Activated T-helper 17 cell treated with anti-CD3 and anti-CD28 coated beads, Interleukin-2, amount 50 U/mL, for 72 hours (primary cell): ENCODE measurements at regions not wholly inside any gene's neighbourhood (a gene's known extent, or its start where the extent isn't known, plus 50 kb on each side); places are given as distances from the start of the nearest gene placed in this dataset.
A peak's percentile ranks its signal among the peaks of the same experiment; 100 is the strongest.

Experiments
- ATAC-seq: fragments of 150-1000 bp; cut with Tn5 transposase; replicated peaks from 2 replicates; pipeline ENCODE4 v1.10.0; 2021; ENCODE audit warnings: mild to moderate bottlenecking, moderate library complexity
- H3K27ac Mint-ChIP-seq: one replicate; pipeline ENCODE4 v1.8.0; 2022; ENCODE audit warnings: mixed read lengths
- H3K27me3 Mint-ChIP-seq: one replicate; pipeline ENCODE4 v1.8.0; 2022; ENCODE audit warnings: mixed read lengths
- H3K36me3 Mint-ChIP-seq: one replicate; pipeline ENCODE4 v1.8.0; 2022; ENCODE audit warnings: low read depth, mild to moderate bottlenecking, mixed read lengths
- H3K4me1 Mint-ChIP-seq: one replicate; pipeline ENCODE4 v1.8.0; 2022; ENCODE audit warnings: mixed read lengths
- H3K4me3 Mint-ChIP-seq: one replicate; pipeline ENCODE4 v1.8.0; 2022; ENCODE audit warnings: mild to moderate bottlenecking, mixed read lengths
- H3K9me3 Mint-ChIP-seq: one replicate; pipeline ENCODE4 v1.8.0; 2022; ENCODE audit warnings: mixed read lengths

- no peaks in the 10 kb centered on the region for H3K4me1 Mint-ChIP-seq
- no peak overlapping the region for H3K27ac Mint-ChIP-seq
- no peaks in the 10 kb centered on the region for H3K27me3 Mint-ChIP-seq
- no peak for ATAC-seq
- H3K4me3 Mint-ChIP-seq: no peak overlapping the region
- H3K9me3 Mint-ChIP-seq: peaks cover 7% of the 10 kb centered on the region
- no peaks in the 10 kb centered on the region for H3K36me3 Mint-ChIP-seq
Measured at GRCh38 chr3:31051226-31051625, 156.8 kb upstream of the GADL1 start.

GRCh38 chr3:31053299-31053698 is 158.8 kb upstream of the GADL1 start:
- no peaks in the 10 kb centered on the region for H3K4me1 Mint-ChIP-seq
- H3K36me3 Mint-ChIP-seq: no peaks in the 10 kb centered on the region
- H3K9me3 Mint-ChIP-seq: peaks cover 7% of the 10 kb centered on the region
- no peak overlapping the region for H3K4me3 Mint-ChIP-seq
- ATAC-seq: no peak
- H3K27me3 Mint-ChIP-seq: no peaks in the 10 kb centered on the region
- H3K27ac Mint-ChIP-seq: no peak overlapping the region

- no peaks in the 10 kb centered on the region for H3K4me1 Mint-ChIP-seq
- no peak overlapping the region for H3K4me3 Mint-ChIP-seq
- peaks cover 7% of the 10 kb centered on the region for H3K9me3 Mint-ChIP-seq
- ATAC-seq: no peak
- no peaks in the 10 kb centered on the region for H3K27me3 Mint-ChIP-seq
- no peaks in the 10 kb centered on the region for H3K36me3 Mint-ChIP-seq
- H3K27ac Mint-ChIP-seq: no peak overlapping the region
Measured at GRCh38 chr3:31054032-31054431, 159.6 kb upstream of the GADL1 start.

- no peak overlapping the region for H3K27ac Mint-ChIP-seq
- no peaks in the 10 kb centered on the region for H3K4me1 Mint-ChIP-seq
- H3K27me3 Mint-ChIP-seq: no peaks in the 10 kb centered on the region
- H3K9me3 Mint-ChIP-seq: peaks cover 11% of the 10 kb centered on the region
- no peak for ATAC-seq
- no peaks in the 10 kb centered on the region for H3K36me3 Mint-ChIP-seq
- H3K4me3 Mint-ChIP-seq: no peak overlapping the region
Measured at GRCh38 chr3:31055757-31056156, 161.3 kb upstream of the GADL1 start.

- no peaks in the 10 kb centered on the region for H3K4me1 Mint-ChIP-seq
- H3K4me3 Mint-ChIP-seq: no peak overlapping the region
- H3K9me3 Mint-ChIP-seq: peaks cover 5% of the 10 kb centered on the region
Measured at GRCh38 chr3:31057891-31058290, 163.4 kb upstream of the GADL1 start.

GRCh38 chr3:31064021-31064420 is 169.6 kb upstream of the GADL1 start:
- Mint-ChIP-seq H3K36me3 (no peaks in the 10 kb centered on the region), H3K27me3 (no peaks in the 10 kb centered on the region), H3K4me1 (no peaks in the 10 kb centered on the region), H3K4me3 (no peak overlapping the region), H3K9me3 (peaks cover 10% of the 10 kb centered on the region), H3K27ac (no peak overlapping the region)
- ATAC-seq: no peak

More at GRCh38 chr3:31057891-31058290, 163.4 kb upstream of the GADL1 start:
- no peak for ATAC-seq
- H3K27ac Mint-ChIP-seq: no peak overlapping the region
- H3K27me3 Mint-ChIP-seq: no peaks in the 10 kb centered on the region
- H3K36me3 Mint-ChIP-seq: no peaks in the 10 kb centered on the region

- no peaks in the 10 kb centered on the region for H3K36me3 Mint-ChIP-seq
- H3K27ac Mint-ChIP-seq: no peak overlapping the region
- H3K4me1 Mint-ChIP-seq: no peaks in the 10 kb centered on the region
- H3K27me3 Mint-ChIP-seq: no peaks in the 10 kb centered on the region
- no peak overlapping the region for H3K4me3 Mint-ChIP-seq
- ATAC-seq: no peak
- H3K9me3 Mint-ChIP-seq: peaks cover 6% of the 10 kb centered on the region
Measured at GRCh38 chr3:31065765-31066164, 171.3 kb upstream of the GADL1 start.

- no peak overlapping the region for H3K4me3 Mint-ChIP-seq
- no peak overlapping the region for H3K27ac Mint-ChIP-seq
- no peaks in the 10 kb centered on the region for H3K4me1 Mint-ChIP-seq
- H3K36me3 Mint-ChIP-seq: no peaks in the 10 kb centered on the region
- ATAC-seq: no peak
- H3K27me3 Mint-ChIP-seq: no peaks in the 10 kb centered on the region
- peaks cover 14% of the 10 kb centered on the region for H3K9me3 Mint-ChIP-seq
Measured at GRCh38 chr3:31067004-31067403, 172.5 kb upstream of the GADL1 start.

GRCh38 chr3:31075471-31075870 is 181.0 kb upstream of the GADL1 start:
- no peaks in the 10 kb centered on the region for H3K27me3 Mint-ChIP-seq
- H3K27ac Mint-ChIP-seq: no peak overlapping the region
- no peaks in the 10 kb centered on the region for H3K36me3 Mint-ChIP-seq
- H3K4me3 Mint-ChIP-seq: no peak overlapping the region
- peaks cover 13% of the 10 kb centered on the region for H3K9me3 Mint-ChIP-seq
- peaks cover 8% of the 10 kb centered on the region for H3K4me1 Mint-ChIP-seq
- no peak for ATAC-seq

GRCh38 chr3:31075876-31076275 is 181.4 kb upstream of the GADL1 start:
- Mint-ChIP-seq H3K9me3 (peaks cover 13% of the 10 kb centered on the region), H3K36me3 (no peaks in the 10 kb centered on the region), H3K4me3 (no peak overlapping the region), H3K4me1 (peaks cover 8% of the 10 kb centered on the region), H3K27me3 (no peaks in the 10 kb centered on the region), H3K27ac (no peak overlapping the region)
- ATAC-seq: no peak

- Mint-ChIP-seq H3K27ac (peak overlapping the region; percentile 75), H3K4me3 (peak overlapping the region; percentile 35), H3K36me3 (no peaks in the 10 kb centered on the region), H3K27me3 (no peaks in the 10 kb centered on the region), H3K4me1 (peaks cover 8% of the 10 kb centered on the region), H3K9me3 (peaks cover 5% of the 10 kb centered on the region)
- ATAC-seq: peak; percentile 96
Measured at GRCh38 chr3:31077021-31077601, 182.7 kb upstream of the GADL1 start.

GRCh38 chr3:31077826-31078225 is 183.4 kb upstream of the GADL1 start:
- Mint-ChIP-seq H3K27ac (peak overlapping the region; percentile 75), H3K36me3 (no peaks in the 10 kb centered on the region), H3K27me3 (no peaks in the 10 kb centered on the region), H3K4me1 (peaks cover 8% of the 10 kb centered on the region), H3K9me3 (no peaks in the 10 kb centered on the region), H3K4me3 (peak overlapping the region; percentile 35)
- no peak for ATAC-seq

- no peaks in the 10 kb centered on the region for H3K36me3 Mint-ChIP-seq
- H3K4me3 Mint-ChIP-seq: no peak overlapping the region
- no peaks in the 10 kb centered on the region for H3K27me3 Mint-ChIP-seq
- no peak for ATAC-seq
- H3K4me1 Mint-ChIP-seq: peaks cover 8% of the 10 kb centered on the region
- H3K9me3 Mint-ChIP-seq: no peaks in the 10 kb centered on the region
- H3K27ac Mint-ChIP-seq: no peak overlapping the region
Measured at GRCh38 chr3:31079689-31080088, 185.2 kb upstream of the GADL1 start.

GRCh38 chr3:31081018-31081662 is 186.7 kb upstream of the GADL1 start:
- H3K27ac Mint-ChIP-seq: no peak overlapping the region
- H3K36me3 Mint-ChIP-seq: no peaks in the 10 kb centered on the region
- no peak for ATAC-seq
- H3K9me3 Mint-ChIP-seq: no peaks in the 10 kb centered on the region
- no peaks in the 10 kb centered on the region for H3K27me3 Mint-ChIP-seq
- no peak overlapping the region for H3K4me3 Mint-ChIP-seq
- H3K4me1 Mint-ChIP-seq: peaks cover 8% of the 10 kb centered on the region

- H3K4me3 Mint-ChIP-seq: no peak overlapping the region
- H3K36me3 Mint-ChIP-seq: no peaks in the 10 kb centered on the region
- no peaks in the 10 kb centered on the region for H3K4me1 Mint-ChIP-seq
Measured at GRCh38 chr3:31086148-31086547, 191.7 kb upstream of the GADL1 start.

More at GRCh38 chr3:31086148-31086547, 191.7 kb upstream of the GADL1 start:
- H3K27me3 Mint-ChIP-seq: no peaks in the 10 kb centered on the region
- no peak for ATAC-seq
- H3K9me3 Mint-ChIP-seq: no peaks in the 10 kb centered on the region
- H3K27ac Mint-ChIP-seq: no peak overlapping the region
